WI38 (cell line): ENCODE measurements at regions not wholly inside any gene's neighbourhood (a gene's known extent, or its start where the extent isn't known, plus 50 kb on each side); places are given as distances from the start of the nearest gene placed in this dataset.

Source experiments
- H3K4me3 ChIP-seq: 2 replicates; pipeline ENCODE4 v1.5.1; 2011; ENCODE audit warnings: low read depth, mild to moderate bottlenecking, control low read depth, low read length
- CTCF ChIP-seq: IDR thresholded peaks from 2 replicates; pipeline ENCODE4 v1.5.1; 2012; ENCODE audit warnings: low read depth, mild to moderate bottlenecking, control low read depth, low read length

- no peak overlapping the region for H3K4me3 ChIP-seq
- no peak for TF ChIP-seq CTCF
Observed at GRCh38 chr4:60926624-60927023, 273.5 kb upstream of the ADGRL3 start.

- no peak for TF ChIP-seq CTCF
- H3K4me3 ChIP-seq = no peak overlapping the region
Observed at GRCh38 chr4:60930866-60931265, 269.3 kb upstream of the ADGRL3 start.

GRCh38 chr4:60934566-60935295 is 265.4 kb upstream of the ADGRL3 start:
- TF ChIP-seq CTCF = no peak
- H3K4me3 ChIP-seq = no peak overlapping the region

- no peak for TF ChIP-seq CTCF
- H3K4me3 ChIP-seq = no peak overlapping the region
Observed at GRCh38 chr4:60938181-60938580, 261.9 kb upstream of the ADGRL3 start.

GRCh38 chr4:60938621-60939020 is 261.5 kb upstream of the ADGRL3 start:
- no peak overlapping the region for H3K4me3 ChIP-seq
- TF ChIP-seq CTCF = no peak

- no peak overlapping the region for H3K4me3 ChIP-seq
- no peak for TF ChIP-seq CTCF
Observed at GRCh38 chr4:60944060-60944459, 256.1 kb upstream of the ADGRL3 start.

GRCh38 chr4:60945641-60946040 is 254.5 kb upstream of the ADGRL3 start:
- TF ChIP-seq CTCF = no peak

More at GRCh38 chr4:60945641-60946040, 254.5 kb upstream of the ADGRL3 start:
- no peak overlapping the region for H3K4me3 ChIP-seq
